ENCODE measurements at regions not wholly inside any gene's neighbourhood (a gene's known extent, or its start where the extent isn't known, plus 50 kb on each side); places are given as distances from the start of the nearest gene placed in this dataset.

- TF ChIP-seq CTCF (IDR thresholded peaks at IDR 0.05; ENCODE audit: borderline replicate concordance, extremely low read depth, low read length, poor library complexity, severe bottlenecking) (no peak), EZH2 (IDR thresholded peaks at IDR 0.05; ENCODE audit: borderline replicate concordance, low read depth, low read length, severe bottlenecking) (no peak)
These were observed 76.5 kb upstream of the SPDL1 start for GRCh38 chr5:169507051-169507450.
